Uterus (tissue), 3 donors: ENCODE measurements at regions not wholly inside any gene's neighbourhood (a gene's known extent, or its start where the extent isn't known, plus 50 kb on each side); places are given as distances from the start of the nearest gene placed in this dataset.

Experiments used
- DNase-seq, 2 donors: peaks; one replicate each; pipeline ENCODE4 v3.0.0-alpha.2; 2019 to 2020
- H3K27ac ChIP-seq, 2 donors: fragments of 200-600 bp; sonication (generic); 1 replicate in 1 of 2; 2 replicates in 1 of 2; pipeline ENCODE4 v1.5.1; 2016 to 2018
- H3K27me3 ChIP-seq, 2 donors: fragments of 200-600 bp; sonication (generic); one replicate each; pipeline ENCODE4 v1.5.1; 2018 to 2019; ENCODE audit warnings: control low read depth in 1 of 2
- H3K36me3 ChIP-seq, 2 donors: fragments of 200-600 bp; sonication (generic); one replicate each; pipeline ENCODE4 v1.5.1; 2019; ENCODE audit warnings: control low read depth in 1 of 2
- H3K4me1 ChIP-seq, 2 donors: fragments of 200-600 bp; sonication (generic); one replicate each; pipeline ENCODE4 v1.5.1; 2018 to 2019; ENCODE audit warnings: control low read depth in 1 of 2
- H3K4me3 ChIP-seq, 2 donors: fragments of 200-600 bp; sonication (generic); 1 replicate in 1 of 2; 2 replicates in 1 of 2; pipeline ENCODE4 v1.5.1; 2018 to 2019; ENCODE audit warnings: mild to moderate bottlenecking in 1 of 2
- H3K9me3 ChIP-seq, 2 donors: fragments of 200-600 bp; sonication (generic); one replicate each; pipeline ENCODE4 v1.5.1; 2019; ENCODE audit warnings: control low read depth in 1 of 2
- CTCF ChIP-seq, 4 experiments: fragments of 200-600 bp in 2 of 4; fragments of 450-650 bp in 2 of 4; sonication (generic) in 2 of 4; IDR thresholded peaks; one replicate each; pipeline ENCODE4 v1.5.1; 2016 to 2019; ENCODE audit warnings: antibody characterized with exemption in 4 of 4, mild to moderate bottlenecking in 2 of 4, moderate library complexity in 1 of 4
- POLR2A ChIP-seq, 2 donors: fragments of 450-650 bp; IDR thresholded peaks; one replicate each; pipeline ENCODE4 v1.6.1; 2016; ENCODE audit warnings: antibody characterized with exemption in 2 of 2, mild to moderate bottlenecking in 1 of 2, moderate library complexity in 1 of 2
- intact Hi-C: fragments of 100-400 bp; cut with DNase I; formaldehyde crosslinking; loops from one replicate; pipeline ENCODE4 v1.15.1; 2023; ENCODE audit warnings: low total_unique reads
- donor health status: DM: yes; HTN: yes; CAD: no.

- Histone ChIP-seq H3K36me3 (no peaks in the 10 kb centered on the region), H3K27ac (no peak overlapping the region), H3K9me3 (no peaks in the 10 kb centered on the region), H3K4me1 (no peaks in the 10 kb centered on the region), H3K4me3 (no peak overlapping the region), H3K27me3 (no peaks in the 10 kb centered on the region)
- TF ChIP-seq POLR2A (IDR thresholded peaks at IDR 0.05) (no peak), CTCF (IDR thresholded peaks at IDR 0.05) (no peak)
- DNase-seq = no peak
- intact Hi-C loops = no loop called here
Observed at GRCh38 chr12:127307528-127307927, 959.4 kb upstream of the TMEM132C start.

DNA sequence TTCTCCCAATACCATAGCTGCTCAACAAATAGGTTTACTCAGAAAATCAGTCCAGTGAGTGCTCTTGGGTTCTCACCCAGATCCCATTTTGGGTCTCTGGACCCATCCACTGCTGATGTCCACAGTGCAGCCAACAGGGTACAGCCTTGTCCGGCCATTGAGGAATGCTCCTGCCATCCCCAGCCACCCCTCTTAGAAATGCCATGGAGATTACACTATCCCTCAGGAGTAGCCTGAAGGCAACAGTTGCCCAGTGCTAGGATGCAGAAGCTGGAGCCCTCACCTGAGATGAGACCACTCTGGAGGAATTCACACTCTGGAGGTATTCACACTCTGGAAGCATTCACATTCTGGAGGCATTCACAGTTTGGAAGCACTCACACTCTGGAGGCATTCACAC, 958.8 kb upstream of the TMEM132C start:
- intact Hi-C loops = no loop called here
- no peak overlapping the region for H3K27ac ChIP-seq
- H3K27me3 ChIP-seq = no peaks in the 10 kb centered on the region
- H3K4me3 ChIP-seq = no peak overlapping the region
- H3K36me3 ChIP-seq = no peaks in the 10 kb centered on the region
- no peak for TF ChIP-seq CTCF (IDR thresholded peaks at IDR 0.05)
- TF ChIP-seq POLR2A (IDR thresholded peaks at IDR 0.05) = no peak
- H3K4me1 ChIP-seq = no peaks in the 10 kb centered on the region
- H3K9me3 ChIP-seq = no peaks in the 10 kb centered on the region
- DNase-seq = no peak

- TF ChIP-seq POLR2A (IDR thresholded peaks at IDR 0.05) (no peak), CTCF (IDR thresholded peaks at IDR 0.05) (no peak)
- H3K27ac ChIP-seq = no peak overlapping the region
- DNase-seq = no peak
- H3K36me3 ChIP-seq = no peaks in the 10 kb centered on the region
- no peaks in the 10 kb centered on the region for H3K4me1 ChIP-seq
- H3K9me3 ChIP-seq = no peaks in the 10 kb centered on the region
- intact Hi-C loops = no loop called here
- H3K4me3 ChIP-seq = no peak overlapping the region
- no peaks in the 10 kb centered on the region for H3K27me3 ChIP-seq
Observed at GRCh38 chr12:127310548-127310947, 956.4 kb upstream of the TMEM132C start.

DNA sequence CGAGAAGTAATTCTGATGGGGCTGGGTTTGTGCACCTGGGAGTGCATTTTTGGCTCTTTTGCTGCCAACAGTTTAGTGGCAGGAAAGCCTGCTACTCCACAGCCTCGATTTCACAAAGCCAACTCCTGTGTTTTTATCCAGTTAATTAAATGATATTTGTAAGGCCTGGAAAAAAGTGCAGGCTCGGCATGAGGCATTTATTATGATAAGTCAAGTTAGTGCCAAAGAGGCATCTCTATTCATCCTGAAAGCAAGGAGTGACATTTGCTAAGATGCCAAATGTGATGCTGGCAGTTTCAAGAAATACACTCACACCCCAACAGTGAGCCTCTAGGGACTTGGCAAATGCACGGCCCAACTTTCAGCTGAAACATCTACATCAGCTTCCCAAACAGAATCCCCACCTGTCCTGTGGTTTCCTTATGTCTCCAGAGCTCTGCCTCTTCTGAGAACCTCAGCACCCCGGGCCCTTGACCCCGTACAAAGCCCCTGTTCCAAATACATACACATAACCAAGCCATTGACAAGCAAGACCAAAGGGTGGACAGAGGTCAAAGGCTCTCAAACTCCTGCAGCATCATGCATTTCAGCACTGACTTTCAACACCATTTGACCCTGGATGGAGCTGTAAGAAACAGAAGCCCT, 955.1 kb upstream of the TMEM132C start:
- DNase-seq = no peak
- Histone ChIP-seq H3K27ac (no peak overlapping the region), H3K27me3 (no peaks in the 10 kb centered on the region), H3K4me1 (no peaks in the 10 kb centered on the region), H3K36me3 (no peaks in the 10 kb centered on the region), H3K4me3 (no peak overlapping the region), H3K9me3 (no peaks in the 10 kb centered on the region)
- intact Hi-C loops = no loop called here
- TF ChIP-seq CTCF (IDR thresholded peaks at IDR 0.05) (no peak), POLR2A (IDR thresholded peaks at IDR 0.05) (no peak)

DNA sequence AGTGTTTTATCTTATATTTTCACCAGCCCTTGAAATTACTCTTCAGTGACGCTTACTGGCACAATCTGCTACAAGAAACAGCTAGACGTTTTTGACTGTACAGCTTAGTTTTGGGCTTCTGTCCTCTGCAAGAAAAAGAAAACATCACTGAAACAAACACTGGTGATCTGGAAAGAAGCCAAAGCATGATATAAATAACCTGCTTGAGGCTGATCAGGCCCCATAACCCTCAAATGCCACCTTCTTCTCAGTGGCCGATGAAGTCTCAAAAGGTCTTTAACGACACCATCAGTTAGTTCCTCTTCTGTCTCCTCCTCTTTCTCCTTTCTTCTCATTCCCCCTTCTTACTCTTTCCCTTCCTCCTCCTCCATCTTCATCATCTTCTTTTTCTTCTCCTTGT, 942.3 kb upstream of the TMEM132C start:
- TF ChIP-seq CTCF (IDR thresholded peaks at IDR 0.05) (no peak), POLR2A (IDR thresholded peaks at IDR 0.05) (no peak)
- Histone ChIP-seq H3K9me3 (no peaks in the 10 kb centered on the region), H3K36me3 (no peaks in the 10 kb centered on the region), H3K27ac (no peak overlapping the region), H3K4me3 (no peak overlapping the region), H3K27me3 (no peaks in the 10 kb centered on the region), H3K4me1 (no peaks in the 10 kb centered on the region)
- intact Hi-C loops = no loop called here
- DNase-seq = no peak
